Breast epithelium (tissue), 3 donors: ENCODE measurements at regions not wholly inside any gene's neighbourhood (a gene's known extent, or its start where the extent isn't known, plus 50 kb on each side); places are given as distances from the start of the nearest gene placed in this dataset.

ENCODE experiments used
- CTCF ChIP-seq, 3 donors: fragments of 450-650 bp; IDR thresholded peaks; one replicate each; pipeline ENCODE4 v1.5.1; 2016 to 2017; ENCODE audit warnings: antibody characterized with exemption in 3 of 3, mild to moderate bottlenecking in 3 of 3, moderate library complexity in 3 of 3
- POLR2A ChIP-seq: fragments of 450-650 bp; IDR thresholded peaks from one replicate; pipeline ENCODE4 v1.6.1; 2016; ENCODE audit warnings: antibody characterized with exemption, mild to moderate bottlenecking, moderate library complexity
- POLR2AphosphoS5 ChIP-seq, 3 donors: sonication (generic); formaldehyde crosslinking; IDR thresholded peaks; one replicate each; pipeline ENCODE4 v1.6.1; 2017; ENCODE audit warnings: antibody characterized with exemption in 3 of 3

- TF ChIP-seq CTCF (IDR thresholded peaks at IDR 0.05) (no peak), POLR2AphosphoS5 (IDR thresholded peaks at IDR 0.05) (no peak), POLR2A (no peak)
These were observed 379.8 kb downstream of the UTRN start for GRCh38 chr6:144664947-144665346.
